GM19240 (cell line): ENCODE measurements at regions not wholly inside any gene's neighbourhood (a gene's known extent, or its start where the extent isn't known, plus 50 kb on each side); places are given as distances from the start of the nearest gene placed in this dataset.
"Not testable (repeated sequence)": the region's sequence is repeated elsewhere in the genome, so short reads cannot be mapped to it uniquely, and the experiment has no call there.

Experiments
- DNase-seq: peaks from one replicate; pipeline ENCODE4 v3.0.0; 2011; ENCODE audit warnings: low spot score; ENCODE audit not compliant: insufficient read length

DNA sequence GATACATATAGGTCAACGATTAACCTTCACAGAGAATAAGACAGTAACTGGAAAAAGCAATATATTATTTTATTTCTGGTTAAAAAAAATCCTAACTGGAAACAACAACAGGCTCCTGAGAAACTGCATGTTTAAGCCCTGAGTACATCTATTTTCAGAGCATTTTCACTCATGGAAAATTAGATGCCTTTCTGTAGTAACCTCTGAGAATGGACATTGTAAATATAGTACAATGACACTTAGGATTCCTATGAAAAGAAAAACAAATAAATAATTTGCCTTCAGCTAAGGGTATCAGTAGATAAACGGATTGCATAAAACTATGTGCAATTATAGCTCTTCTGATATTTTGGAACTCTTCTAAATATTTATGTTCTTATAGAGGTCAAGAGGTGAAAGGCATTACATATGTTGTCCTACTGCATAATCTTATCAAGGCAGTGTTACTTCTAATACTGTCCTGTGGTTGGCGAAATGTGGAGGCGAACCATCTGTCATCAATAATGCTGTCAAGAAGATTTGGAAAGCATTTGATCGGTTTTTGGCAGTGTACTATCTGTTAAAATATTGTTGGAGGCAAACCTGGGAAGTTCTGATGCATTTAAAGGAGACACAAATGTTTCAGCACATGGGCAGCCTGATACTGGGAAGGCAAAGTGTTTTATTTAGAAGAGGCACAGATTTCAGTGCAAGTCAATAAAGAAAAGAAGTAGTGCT is 381.8 kb downstream of the BTG1 start:
- no peak for DNase-seq

DNA sequence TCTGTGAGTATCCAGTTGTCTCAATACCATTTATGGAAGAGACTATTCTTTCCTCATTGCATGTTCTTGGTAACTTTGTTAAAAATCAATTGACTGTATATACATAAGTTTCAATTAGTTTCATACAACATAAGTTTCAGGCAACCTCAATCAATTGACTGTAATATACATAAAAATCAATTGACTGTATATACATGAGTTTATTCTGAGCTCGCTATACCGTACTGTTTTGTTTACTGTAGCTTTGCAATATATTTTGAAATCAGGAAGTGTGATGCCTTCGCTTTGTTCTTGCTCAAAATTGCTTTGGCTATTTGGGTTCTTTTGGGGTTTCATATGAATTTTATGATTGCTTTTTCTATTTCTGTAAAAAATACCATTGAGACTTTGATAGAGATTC is 392.0 kb downstream of the BTG1 start:
- DNase-seq: no peak

DNA sequence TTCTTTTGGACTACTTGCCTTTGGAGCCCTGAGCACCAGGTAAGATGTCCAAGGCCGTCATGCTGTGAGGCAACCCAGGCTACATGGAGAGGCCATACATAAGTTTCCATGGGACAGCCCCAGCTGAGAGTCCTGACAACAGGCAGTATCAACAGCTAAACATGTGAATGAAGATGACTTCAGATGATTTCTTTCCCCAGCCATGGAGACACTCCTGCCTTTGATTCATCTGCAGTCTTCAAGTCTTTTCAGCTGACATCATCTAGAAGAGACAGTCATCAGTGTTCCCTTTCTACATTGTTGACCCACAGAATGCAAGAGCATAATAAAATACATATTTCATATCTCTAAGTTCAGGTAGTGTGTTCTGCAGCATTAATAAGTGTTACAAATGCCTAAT is 398.7 kb downstream of the BTG1 start:
- no peak for DNase-seq

DNA sequence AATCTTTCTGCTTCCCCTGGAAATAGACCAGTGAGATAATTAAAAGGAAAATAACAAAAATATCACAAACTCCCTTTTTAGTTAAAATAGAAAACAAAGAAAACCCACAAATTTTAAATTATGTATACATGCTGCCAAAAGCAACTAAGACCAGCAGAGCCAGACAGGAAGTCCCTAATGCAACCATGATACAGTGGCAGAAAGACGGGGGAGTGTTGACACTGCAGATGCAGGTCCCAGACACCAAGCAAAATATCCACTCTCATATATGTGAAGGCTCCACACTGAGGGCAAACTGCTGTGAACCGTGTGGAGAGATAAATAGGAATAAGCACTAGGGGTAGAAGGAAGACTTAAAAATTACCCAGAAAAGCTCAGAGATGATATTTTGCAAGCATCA is 401.0 kb downstream of the BTG1 start:
- DNase-seq: no peak

GRCh38 chr12:91743704-91744321 is 401.8 kb downstream of the BTG1 start:
- DNase-seq: no peak

DNA sequence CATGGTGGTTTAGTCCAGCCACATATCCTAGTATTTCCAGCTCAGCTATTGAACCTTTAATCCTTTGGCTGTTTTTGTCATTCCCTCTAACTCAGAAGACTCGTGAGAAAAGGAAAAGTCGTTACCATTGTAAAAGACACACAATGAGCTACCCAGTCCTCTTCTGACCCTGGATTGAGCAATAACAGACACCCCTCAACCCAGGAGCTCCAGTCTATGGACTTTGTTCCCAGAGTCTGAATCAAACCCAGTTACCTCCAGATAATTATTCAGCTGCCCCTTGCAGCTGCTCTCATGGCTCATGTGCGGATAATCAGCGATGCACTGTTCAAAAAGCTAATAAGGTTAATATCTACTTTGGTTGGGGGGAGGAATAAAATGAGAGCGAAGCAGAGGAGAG is 402.4 kb downstream of the BTG1 start:
- DNase-seq: no peak

- no peak for DNase-seq
Measured at GRCh38 chr12:91741932-91742331, 403.7 kb downstream of the BTG1 start.

DNA sequence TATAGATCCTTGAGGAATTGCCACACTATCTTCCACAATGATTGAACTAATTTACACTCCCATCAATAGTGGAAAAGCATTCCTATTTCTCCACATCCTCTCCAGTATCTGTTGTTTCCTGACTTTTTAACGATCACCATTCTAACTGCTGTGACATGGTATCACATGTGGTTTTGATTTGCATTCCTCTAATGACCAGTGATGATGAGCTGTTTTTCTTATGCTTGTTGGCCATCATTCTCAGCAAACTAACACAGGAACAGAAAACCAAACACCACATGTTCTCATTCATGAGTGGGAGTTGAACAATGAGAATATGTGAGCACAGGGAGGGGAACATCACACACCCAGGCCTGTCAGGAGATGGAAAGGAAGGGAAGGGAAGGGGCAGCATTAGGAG is 411.8 kb downstream of the BTG1 start:
- not testable (repeated sequence) for DNase-seq

GRCh38 chr12:91732086-91732485 is 413.6 kb downstream of the BTG1 start:
- DNase-seq: no peak

DNA sequence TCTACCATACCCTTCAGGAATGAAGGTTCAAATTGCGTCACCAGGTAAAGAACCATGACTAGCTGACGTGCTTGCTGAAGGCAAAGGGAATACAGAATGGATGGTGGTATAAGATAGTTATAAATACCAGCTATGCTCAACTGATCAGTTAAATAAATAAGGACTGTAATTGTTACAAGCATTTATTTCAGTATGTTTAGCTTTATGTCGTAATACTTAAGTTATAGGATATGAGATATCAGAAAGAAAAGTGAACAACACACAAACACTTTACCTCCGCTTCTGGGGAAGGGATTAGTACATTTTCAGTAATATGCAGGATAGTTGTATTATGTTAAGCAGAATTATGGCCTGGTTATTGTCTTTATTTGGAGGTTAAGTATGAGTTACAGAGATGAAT is 416.1 kb downstream of the BTG1 start:
- no peak for DNase-seq

GRCh38 chr12:91723191-91723590 is 422.5 kb downstream of the BTG1 start:
- no peak for DNase-seq

GRCh38 chr12:91722072-91722471 is 423.6 kb downstream of the BTG1 start:
- no peak for DNase-seq

- no peak for DNase-seq
Measured at GRCh38 chr12:91721023-91721422, 424.6 kb downstream of the BTG1 start.

DNA sequence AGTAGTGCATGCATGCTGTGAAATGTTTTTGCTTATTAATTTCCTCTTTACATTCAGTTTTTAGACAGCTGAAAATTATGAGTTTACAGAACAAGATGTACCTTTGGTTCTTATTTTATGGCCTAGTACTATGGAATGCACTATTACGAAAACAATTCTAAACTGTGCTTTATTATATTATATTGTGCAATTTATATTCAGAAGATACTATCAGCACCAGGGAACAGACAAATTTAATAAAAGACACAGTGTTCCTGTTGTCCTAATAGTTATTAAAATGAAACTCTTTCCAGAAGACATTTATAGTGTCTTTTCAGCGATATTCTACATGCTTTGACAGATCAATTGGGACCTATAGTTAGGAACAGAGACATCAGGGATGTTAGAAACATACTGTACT is 427.3 kb downstream of the BTG1 start:
- DNase-seq: no peak

- DNase-seq: no peak
Measured at GRCh38 chr12:91717804-91718203, 427.8 kb downstream of the BTG1 start.

DNA sequence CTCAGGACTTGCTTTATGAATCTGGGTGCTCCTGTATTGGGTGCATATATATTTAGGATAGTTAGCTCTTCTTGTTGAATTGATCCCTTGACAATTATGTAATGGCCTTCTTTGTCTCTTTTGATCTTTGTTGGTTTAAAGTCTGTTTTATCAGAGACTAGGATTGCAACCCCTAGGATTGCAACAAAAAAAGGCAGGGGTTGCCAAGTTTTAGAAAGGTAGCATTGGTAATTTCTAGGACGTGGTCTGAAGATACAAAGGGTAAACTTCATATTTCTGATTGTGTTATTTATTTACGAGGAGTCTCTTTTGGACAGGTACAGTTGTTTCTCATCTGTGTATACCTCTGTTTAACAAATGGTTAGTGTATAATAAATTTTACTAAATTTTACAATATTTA is 433.7 kb downstream of the BTG1 start:
- DNase-seq: not testable (repeated sequence)

GRCh38 chr12:91706466-91706865 is 439.2 kb downstream of the BTG1 start:
- DNase-seq: no peak

GRCh38 chr12:91704446-91704845 is 441.2 kb downstream of the BTG1 start:
- no peak for DNase-seq

GRCh38 chr12:91703491-91704283 is 442.0 kb downstream of the BTG1 start:
- no peak for DNase-seq

DNA sequence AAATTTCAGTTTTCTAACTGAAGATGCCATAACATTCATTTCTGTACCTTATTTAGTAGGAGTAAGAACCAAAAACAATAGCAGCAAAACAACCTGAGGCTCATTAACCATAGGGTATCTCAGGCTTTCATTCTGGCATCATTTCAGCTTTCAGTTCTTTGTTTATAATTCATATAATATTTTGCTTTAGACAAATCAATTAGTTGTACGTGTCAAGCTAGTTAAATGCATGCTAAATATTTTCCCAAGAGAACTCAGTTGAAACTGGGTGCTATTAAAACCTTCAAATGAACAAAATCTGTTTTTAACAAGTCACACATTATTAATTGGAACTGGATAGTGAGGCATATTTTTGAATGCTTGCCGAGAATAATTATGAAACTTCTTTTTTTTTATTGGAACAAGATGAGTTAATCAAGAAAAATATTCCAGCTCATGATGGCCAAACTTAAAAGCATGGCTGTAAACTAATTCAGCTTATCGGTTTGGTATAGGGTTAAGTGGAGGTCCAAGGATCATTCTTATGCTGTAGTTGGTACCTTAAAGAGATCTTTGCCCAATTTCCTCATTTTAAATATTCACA is 442.7 kb downstream of the BTG1 start:
- DNase-seq: no peak

- DNase-seq: no peak
Measured at GRCh38 chr12:91695964-91696363, 449.7 kb downstream of the BTG1 start.

DNA sequence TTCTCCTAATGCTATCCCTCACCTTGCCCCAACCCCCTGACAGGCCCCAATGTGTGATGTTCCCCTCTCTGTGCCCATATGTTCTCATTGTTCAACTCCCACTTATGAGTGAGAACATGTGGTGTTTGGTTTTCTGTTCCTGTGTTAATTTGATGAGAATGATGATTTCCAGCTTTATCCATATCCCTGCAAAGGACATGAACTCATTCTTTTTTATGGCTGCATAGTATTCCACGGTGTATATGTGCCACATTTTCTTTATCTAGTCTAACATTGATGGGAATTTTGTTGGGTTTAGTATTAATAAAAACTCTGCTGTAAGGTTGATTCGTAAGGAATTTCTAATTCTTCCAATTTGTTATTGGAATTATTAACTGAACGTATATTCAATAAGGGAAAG is 450.2 kb downstream of the BTG1 start:
- not testable (repeated sequence) for DNase-seq
